Frontal cortex (tissue), 3 donors: ENCODE measurements at regions not wholly inside any gene's neighbourhood (a gene's known extent, or its start where the extent isn't known, plus 50 kb on each side); places are given as distances from the start of the nearest gene placed in this dataset.
A peak's percentile ranks its signal among the peaks of the same experiment; 100 is the strongest.

Source experiments
- DNase-seq, 2 donors: peaks; one replicate each; pipeline ENCODE4 v3.0.0; 2012; ENCODE audit warnings: low spot score in 2 of 2
- FAIRE-seq: peaks from 2 replicates; lab custom pipeline; 2012; peaks lifted over from hg19 to GRCh38; lab: Jason Lieb, UNC
- donor health status: control.
- donor health status: control.
- donor health status: control.

DNA sequence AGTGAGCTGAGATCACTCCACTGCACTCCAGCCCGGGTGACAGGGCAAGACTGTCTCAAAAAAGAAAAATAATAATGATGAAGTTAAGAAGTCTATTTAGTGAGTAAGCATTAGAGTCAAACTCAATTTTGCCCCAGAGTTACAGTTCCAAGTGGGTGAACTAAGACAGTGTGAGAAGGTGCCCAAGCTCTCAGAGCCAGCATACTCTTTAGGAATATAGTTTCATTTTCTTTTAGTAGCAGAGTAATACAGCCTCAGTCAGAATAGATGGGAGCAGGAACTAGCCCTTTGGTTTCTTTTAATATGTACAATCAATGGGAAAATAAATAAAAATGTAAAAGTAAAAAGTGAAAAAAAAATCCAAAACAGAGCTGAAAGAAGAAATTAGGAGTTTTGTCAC, 87.0 kb upstream of the ADGRF1 start:
- FAIRE-seq, result no peak
- DNase-seq, result no peak

DNA sequence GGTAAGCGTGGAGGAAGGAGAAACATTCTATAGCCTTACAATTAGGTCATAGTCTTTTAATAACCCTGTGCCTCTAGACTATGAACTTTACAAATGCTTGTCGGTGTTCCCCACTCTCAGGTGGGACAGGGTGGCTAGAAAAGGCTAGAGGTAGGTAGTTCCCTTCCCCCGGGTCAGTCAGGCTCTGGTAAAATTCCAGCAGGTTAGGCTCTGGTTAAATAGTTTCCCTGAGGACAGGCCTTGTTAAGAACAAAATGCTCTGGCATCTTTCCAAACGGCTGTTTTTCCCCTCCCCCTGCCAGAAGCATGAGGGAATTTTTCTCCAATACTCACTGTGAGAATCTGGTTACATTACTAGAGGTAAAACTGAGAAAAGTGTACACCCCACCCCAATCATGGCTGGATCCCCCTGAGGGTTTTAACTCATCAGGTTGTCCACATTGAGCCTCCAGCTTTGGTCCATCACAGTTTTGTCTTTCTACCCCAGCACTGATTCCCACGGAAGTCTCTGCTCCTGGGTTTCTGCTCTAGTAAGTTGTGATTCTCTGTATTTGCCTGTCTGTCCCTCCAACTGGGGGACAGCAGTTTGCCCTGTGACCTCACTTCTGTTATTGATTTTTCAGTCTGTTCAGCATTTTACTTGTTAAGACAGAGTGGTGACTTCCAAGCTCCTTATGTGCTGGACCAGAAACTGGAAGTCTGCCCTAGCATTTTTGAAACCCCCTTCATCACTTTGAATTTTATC, 84.7 kb upstream of the ADGRF1 start:
- DNase-seq, result no peak

DNA sequence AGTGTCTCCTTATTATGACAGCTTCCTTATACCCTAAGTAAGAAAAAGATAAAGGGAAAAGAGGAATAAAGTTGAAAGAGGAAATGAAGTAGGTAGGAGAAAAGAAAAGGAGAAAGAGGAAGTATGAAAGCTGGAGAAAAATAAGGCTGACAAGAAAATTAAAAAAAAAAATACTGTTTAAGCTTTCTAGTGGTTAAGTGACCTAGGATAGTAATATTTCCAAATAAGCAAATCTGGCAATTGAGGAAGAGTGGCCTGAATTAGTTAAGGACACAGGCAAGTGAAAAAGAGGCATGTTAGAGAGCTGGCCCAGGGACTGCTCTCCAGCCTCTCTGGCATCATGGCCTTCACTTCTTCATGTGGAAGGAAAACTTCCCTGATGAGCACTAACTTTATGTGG, 76.5 kb upstream of the ADGRF1 start:
- FAIRE-seq, result no peak
- DNase-seq, result no peak

More for the DNA sequence above, 84.7 kb upstream of the ADGRF1 start:
- FAIRE-seq, result no peak

DNA sequence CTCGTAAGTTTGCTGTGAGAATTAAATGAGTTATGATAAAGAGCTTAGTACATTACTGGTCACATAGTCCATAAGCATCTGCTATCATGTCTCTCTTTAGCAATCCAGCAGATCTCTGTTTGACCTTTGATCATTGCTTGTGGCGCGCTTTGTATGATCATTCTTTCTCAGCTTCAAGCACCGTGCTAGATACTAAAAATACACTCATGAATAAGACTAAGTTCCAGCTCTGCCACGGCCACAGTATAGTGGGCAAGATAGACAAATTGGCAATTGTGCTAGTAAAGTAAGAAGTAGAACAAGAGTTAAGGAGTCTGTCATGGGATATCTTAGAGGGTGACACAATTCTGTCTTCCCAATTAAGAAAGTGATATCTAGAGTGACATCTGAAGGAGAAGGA, 75.2 kb upstream of the ADGRF1 start:
- FAIRE-seq, result no peak
- no peak for DNase-seq

DNA sequence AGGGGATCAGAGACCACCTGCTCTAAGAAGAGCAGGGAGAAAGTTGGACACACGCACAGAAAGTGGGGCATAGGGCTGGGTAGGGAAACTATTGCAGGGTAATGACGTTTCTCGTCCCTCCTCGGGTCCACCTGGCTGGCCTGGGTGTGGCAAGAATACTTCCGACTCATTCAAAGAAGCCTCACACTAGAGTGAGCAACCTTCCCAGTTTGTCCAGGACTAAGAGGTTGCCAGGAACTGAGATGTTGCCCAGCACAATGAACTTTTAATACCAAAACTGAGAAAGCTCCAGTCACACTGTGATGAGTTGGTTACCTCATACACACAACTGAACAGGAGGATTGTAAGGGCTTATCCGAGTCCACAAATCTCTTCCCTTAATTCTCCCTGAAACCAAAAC, 74.5 kb upstream of the ADGRF1 start:
- FAIRE-seq, result no peak
- DNase-seq, result no peak

DNA sequence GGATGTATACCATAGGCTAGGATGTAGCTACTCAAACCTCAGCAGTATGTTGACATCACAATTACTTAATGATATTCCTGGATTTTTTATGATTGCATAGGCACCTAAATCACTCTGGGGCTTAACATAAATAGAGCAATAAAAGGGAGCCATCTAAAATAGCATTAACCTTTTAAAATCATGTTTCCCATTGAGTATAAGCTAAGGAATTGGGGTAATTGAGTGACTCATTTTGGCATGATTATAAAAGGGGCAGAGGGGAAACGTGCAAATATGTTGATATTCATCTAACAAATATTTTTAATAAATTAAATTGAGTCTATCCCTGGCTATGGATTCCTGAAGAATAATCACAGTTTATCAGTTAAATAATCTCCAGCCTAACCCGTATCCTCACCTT, 74.0 kb upstream of the ADGRF1 start:
- DNase-seq, result no peak
- no peak for FAIRE-seq

DNA sequence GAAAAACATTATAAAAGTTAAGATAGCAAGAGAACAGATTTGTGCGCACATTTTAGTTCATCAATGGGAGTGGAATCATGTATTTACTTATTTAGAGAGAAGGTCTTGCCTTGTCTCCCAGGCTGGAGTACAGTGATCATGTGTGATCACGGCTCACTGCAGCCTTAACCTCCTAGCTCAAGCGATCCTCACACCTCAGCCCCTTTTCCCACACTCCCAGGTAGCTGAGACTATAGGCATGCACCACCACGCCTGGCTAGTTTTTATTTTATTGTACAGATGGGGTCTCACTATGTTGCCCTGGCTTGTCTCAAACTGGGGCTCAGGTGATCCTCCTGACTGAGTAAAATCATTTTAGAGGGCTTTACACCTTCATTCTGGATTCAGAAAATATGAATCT, 72.3 kb upstream of the ADGRF1 start:
- DNase-seq, result no peak
- no peak for FAIRE-seq

DNA sequence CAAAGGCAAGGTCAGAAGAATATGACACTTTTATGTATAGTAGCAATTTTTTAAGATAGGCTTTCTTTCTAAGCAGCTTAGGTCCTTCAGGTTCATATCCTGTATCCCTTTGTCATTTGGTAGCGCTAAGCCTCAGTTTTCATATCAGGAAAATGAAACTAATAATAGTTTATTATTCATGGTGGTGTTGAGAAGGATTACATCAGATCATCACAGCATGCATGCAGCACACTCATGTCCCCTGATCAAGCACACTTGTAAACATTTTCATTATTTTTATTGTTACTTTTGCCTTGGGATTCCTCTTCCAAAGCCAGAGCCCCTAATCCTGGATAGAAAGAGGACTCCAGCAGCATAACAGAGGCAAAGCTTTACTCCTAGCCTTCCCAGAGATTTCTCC, 70.2 kb upstream of the ADGRF1 start:
- DNase-seq, result no peak
- no peak for FAIRE-seq

DNA sequence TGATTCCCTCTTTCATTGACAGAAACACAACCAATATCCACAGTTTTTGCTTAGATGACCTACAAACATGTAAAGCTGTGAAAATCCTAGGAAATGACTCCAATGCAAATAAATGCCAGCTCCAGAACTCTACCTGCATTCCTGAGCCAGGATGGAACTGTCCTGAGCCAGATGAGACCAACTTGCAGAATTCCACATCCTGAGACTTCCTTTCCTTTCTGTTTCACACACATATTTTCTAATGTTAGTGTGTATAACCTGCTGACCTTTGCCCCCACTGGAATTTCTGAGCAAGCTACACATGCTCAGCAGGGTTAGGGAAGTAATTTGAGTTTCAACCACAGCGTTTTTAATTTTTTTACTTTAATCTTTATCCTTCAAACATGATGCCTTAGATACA, 69.6 kb upstream of the ADGRF1 start:
- DNase-seq, result no peak
- FAIRE-seq, result no peak

DNA sequence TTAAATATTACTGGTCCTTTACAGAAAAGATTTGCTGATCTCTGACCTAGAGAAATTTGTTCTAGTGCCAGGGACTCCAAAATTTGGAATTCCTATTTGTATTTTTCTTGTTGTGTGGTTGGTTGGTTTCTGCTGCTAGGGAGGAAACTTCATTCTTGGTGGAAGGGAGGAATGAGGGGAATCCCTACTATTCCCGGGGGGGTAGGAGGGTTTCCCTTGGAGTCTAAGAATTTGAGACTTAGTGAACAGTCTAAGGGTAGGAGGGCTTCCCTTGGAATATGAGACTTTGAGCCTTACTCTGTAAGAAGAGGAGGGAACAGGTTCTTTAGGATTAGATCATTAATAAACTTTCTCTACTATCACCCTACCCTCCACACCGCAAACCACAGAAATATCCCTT, 67.1 kb upstream of the ADGRF1 start:
- DNase-seq (no peak), FAIRE-seq (no peak)

DNA sequence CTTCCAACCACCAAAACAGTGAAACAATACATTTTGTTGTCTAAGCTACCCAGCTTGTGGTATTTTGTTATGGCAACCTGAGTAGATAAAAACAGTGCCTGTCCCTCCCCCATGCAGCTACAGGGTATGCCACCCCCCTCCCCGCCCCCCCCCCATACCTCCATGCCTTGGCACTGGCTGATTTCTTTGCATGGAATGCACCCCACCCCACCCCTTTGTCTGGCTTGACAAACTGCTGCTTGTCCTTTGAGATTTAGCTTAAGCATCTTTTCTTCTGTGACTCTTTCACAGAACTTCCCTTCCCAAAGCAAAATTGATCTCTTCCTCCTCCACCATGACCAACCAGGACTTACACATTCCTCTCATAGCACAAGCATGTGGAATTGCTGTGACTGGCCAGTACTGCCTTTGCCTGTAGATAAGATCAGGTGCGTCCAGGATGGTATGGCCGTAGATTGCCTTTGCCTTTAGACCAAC, 64.6 kb upstream of the ADGRF1 start:
- no peak for DNase-seq
- FAIRE-seq, result no peak

DNA sequence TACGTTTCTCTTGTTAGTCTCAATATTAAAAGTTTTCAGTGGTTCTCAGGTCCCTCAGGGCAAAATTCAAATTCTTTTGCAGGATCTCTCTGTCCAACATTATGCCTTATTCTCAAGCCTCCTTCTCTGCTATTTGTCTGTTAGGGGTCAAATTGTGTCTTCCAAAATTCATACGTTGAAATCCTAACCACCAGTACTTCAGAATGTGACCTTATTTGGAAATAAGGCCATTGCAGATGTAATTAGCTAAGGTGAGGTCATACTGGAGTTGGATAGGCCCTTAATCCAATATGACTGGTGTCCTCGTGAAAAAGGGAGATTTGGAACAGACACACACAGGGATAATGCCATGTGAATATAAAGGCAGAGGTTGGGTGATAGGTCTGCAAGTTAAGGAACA, 64.1 kb upstream of the ADGRF1 start:
- FAIRE-seq, result no peak
- DNase-seq, result no peak

DNA sequence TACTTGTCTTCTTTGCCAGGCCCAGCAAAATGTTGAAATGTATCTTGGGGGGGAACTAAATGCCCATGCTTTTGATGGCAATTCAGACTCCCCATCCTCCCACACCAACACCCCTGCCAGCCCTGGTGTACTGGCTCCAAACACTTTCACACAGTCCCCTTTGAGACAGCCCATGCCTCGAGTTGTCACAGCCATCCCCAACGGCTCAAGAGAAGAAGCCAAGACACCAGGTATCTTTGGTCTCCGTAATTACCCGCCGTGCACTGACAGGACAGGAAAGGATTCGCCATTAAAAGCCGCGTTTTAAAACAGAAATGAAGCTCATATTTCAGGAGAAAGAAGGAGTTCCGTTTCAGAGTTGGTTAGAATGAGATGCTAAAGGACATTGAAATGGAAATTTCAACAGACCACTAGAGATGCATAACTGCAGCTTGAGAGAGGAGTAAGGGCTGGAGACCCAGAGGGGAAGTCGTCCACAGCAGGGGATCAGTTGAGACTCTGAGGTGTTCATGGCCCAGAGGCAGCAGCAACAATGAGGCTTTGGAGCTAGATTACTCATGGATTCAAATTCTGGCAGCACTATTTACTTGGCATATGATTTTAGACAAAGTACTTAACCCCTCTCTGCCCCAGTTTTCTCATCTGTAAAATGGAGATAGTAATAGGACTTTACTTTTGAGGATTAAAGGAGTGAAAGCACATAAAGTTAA, 63.5 kb upstream of the ADGRF1 start:
- DNase-seq, result no peak
- FAIRE-seq, result no peak

DNA sequence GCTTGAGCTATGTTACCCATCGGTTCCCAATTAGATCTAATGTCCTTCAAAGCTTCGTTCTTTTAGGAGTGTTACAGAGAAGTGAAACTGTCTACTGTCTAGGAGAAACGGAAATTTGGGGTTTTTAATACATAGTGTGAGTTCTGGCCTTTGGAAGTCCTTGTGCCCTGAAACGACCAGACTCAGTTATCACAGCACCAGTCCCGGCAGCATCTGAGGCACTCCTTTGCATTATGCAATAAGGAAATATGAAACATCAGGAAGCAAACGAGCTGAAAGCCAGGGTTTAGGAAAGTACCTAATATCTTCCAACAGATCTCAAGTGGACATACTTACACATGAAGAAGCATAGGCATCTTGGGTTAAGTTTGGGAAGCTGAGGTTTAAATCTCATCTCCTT, 61.8 kb upstream of the ADGRF1 start:
- DNase-seq (peak in 1 of 2 donors; percentile 16), FAIRE-seq (no peak)

DNA sequence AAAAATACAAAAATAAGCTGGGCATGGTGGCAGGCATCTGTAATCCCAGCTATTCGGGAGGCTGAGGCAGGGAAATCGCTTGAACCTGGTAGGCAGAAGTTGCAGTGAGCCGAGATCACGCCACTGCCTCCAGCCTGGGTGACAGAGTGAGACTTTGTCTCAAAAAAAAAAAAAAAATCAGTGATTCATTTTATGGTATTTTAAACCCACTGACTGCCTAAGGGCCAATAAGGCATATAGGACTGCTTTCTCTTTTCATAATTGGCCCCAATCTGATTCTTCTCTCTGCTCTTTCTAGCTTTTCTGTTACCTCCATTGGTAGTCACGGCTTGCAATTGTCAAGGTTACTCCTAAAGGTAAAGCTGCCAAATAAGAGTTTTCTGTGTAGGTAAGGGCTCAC, 60.2 kb upstream of the ADGRF1 start:
- FAIRE-seq (no peak), DNase-seq (no peak)

DNA sequence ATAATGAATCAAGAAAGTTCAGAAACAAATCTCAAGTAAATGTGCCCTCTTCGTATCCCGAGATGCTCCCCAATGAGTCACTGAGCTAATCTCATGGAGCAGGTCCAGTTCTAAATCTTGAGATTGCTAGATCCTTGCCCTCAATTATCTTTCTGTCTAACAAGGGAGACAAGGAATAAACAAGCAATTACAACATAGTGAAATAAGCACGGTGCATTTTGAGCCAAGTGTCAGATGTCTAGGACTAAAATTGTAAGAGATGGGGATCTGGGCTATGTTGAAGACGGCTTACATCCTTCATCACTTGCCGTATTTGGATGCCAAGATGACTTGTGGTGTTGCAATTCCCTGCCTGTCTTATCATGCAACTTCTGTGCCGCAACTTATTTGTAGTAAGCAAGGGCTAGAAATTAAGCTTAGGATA, 56.5 kb upstream of the ADGRF1 start:
- no peak for DNase-seq
- no peak for FAIRE-seq

DNA sequence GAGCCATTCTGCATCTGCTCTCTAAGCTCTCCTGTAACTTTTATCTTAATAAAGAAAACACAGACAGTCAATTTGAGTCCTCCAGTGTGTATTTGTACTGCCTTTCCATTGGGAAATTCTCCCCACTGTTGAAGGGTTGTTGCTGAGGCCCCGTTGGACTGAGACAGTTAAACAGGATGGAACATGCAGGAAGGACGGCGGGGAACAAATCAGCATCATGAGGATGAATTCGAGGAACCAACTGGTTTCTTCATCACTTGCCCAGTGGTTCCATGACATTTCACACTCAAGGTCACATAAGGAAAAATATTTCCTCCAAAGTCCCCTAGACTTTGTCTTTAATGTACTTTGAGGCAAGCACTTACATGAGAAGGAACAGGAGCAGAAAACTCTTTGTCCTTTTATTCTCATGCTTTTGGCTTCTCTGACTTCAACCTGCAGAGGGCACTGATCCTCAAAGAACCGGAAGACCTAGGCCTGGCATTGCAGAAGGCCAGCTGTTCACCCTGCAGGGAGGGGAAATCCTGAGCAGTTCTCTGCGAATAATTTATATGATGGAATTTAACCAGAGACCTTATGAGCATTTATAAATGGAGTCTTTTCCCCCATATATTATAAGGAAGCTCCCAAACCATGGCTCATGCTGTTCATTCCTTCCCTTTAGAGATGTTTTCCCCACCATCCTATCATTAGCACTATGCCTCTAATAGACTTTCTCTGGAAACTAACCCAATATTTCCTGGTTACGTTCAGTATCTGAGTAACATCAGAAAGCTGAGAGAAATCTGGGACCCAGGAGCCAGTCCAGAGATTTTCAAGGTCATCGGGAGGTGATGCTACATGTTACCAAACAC, 55.2 kb upstream of the ADGRF1 start:
- peak; percentile 34 for FAIRE-seq

DNA sequence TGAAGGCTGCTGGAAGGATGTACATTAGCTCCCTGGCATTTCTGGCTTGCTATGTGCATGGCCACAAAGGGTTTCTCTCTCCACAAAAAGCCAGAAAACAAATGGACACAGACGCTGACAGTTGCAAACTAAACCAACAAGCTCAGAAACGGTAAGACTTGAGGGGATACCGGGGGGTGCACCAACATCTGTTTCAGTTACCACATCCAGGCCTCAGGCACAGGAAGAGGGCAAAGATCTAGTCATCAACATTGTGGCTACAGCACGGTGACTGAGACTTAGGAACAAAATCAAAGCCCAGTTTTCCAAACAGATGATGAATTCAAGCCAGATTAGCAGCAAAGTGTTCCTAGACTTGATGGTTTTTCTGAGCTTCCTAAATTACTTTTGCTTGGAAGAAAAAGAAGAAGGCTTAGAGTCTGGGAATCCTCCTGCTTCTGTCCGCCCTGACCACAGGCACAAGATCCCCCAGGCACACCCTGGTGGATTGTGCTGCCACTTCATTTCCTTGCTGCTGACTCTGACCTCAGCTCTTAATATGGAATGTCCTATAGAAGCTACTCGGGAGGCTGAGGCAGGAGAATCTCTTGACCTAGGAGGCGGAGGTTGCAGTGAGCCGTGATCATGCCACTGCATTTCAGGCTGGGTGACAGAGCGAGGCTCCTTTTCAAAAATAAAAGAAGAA, 54.2 kb upstream of the ADGRF1 start:
- no peak for FAIRE-seq

More for the DNA sequence above, 55.2 kb upstream of the ADGRF1 start:
- peak; percentile 43 to 59 for DNase-seq

DNA sequence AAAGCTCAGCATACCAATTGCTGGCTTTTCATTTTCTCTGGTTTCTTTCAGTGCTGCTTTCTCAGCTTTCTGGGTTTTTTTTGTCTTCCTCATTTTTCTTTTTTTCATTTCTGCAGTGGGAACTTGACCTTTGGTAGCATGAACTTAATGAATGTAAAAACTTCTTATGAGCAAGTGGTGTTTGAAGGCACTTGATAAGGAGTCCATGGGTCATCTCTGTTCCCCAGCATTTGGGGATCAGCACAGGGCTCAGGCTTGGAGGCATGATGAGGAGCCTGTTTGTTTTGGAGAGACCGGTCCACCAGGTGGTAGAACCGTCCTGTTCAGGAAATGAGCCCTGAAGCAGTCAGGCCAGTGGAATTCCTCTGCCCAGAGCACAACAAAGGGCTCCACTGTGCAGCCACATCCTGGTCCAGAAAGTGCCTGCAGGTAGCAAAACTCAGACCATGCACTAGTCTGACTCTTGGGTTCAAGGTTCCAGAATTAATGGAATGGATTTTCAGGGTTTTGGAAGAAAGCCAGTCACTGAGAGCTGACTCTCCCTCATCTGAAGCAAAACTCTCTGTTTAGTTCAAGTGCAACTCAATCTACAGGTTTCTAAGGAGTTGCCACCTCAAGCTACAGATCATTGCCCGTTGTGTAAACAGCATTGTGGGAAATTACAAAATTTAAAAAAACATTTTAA, 52.3 kb upstream of the ADGRF1 start:
- DNase-seq, result no peak
- FAIRE-seq, result no peak

More for the DNA sequence above, 54.2 kb upstream of the ADGRF1 start:
- DNase-seq, result no peak
